Transverse colon (tissue), 4 donors: ENCODE measurements at regions not wholly inside any gene's neighbourhood (a gene's known extent, or its start where the extent isn't known, plus 50 kb on each side); places are given as distances from the start of the nearest gene placed in this dataset.

Experiments used
- DNase-seq: peaks from one replicate; pipeline ENCODE4 v3.0.0-alpha.2; 2019
- H3K27ac ChIP-seq, 4 donors: fragments of 200-600 bp; sonication (generic); 2 replicates each; pipeline ENCODE4 v1.5.1; 2016 to 2018; ENCODE audit warnings: inconsistent platforms in 4 of 4
- H3K27me3 ChIP-seq: fragments of 200-600 bp; sonication (generic); 2 replicates; pipeline ENCODE4 v1.5.1; 2017; ENCODE audit warnings: inconsistent platforms
- H3K36me3 ChIP-seq, 4 donors: fragments of 200-600 bp; sonication (generic); 2 replicates each; pipeline ENCODE4 v1.5.1; 2017 to 2019; ENCODE audit warnings: inconsistent platforms in 4 of 4
- H3K4me1 ChIP-seq, 4 donors: fragments of 200-600 bp; sonication (generic); 2 replicates each; pipeline ENCODE4 v1.5.1; 2017 to 2020; ENCODE audit warnings: inconsistent platforms in 4 of 4
- H3K4me3 ChIP-seq, 4 donors: fragments of 200-600 bp; sonication (generic); 1 replicate in 1 of 4; 2 replicates in 3 of 4; pipeline versions ENCODE4 v1.5.1 to v1.6.1; 2017 to 2019; ENCODE audit warnings: inconsistent platforms in 4 of 4
- H3K9me3 ChIP-seq, 2 donors: fragments of 200-600 bp; sonication (generic); 2 replicates each; pipeline ENCODE4 v1.5.1; 2017 to 2019; ENCODE audit warnings: inconsistent platforms in 2 of 2
- CTCF ChIP-seq, 5 experiments: fragments of 200-600 bp in 3 of 5; fragments of 450-650 bp in 2 of 5; sonication (generic) in 3 of 5; IDR thresholded peaks; 1 replicate in 2 of 5; 2 replicates in 3 of 5; pipeline ENCODE4 v1.5.1; 2016 to 2017; ENCODE audit warnings: antibody characterized with exemption in 5 of 5, inconsistent platforms in 3 of 5, mild to moderate bottlenecking in 2 of 5, moderate library complexity in 1 of 5
- EP300 ChIP-seq: sonication (generic); formaldehyde crosslinking; IDR thresholded peaks from one replicate; pipeline ENCODE4 v1.6.1; 2017; ENCODE audit warnings: antibody characterized with exemption, low read depth
- POLR2A ChIP-seq: fragments of 450-650 bp; IDR thresholded peaks from one replicate; pipeline ENCODE4 v1.6.1; 2016; ENCODE audit warnings: antibody characterized with exemption, mild to moderate bottlenecking, moderate library complexity
- POLR2AphosphoS5 ChIP-seq, 3 donors: sonication (generic); formaldehyde crosslinking; IDR thresholded peaks; one replicate each; pipeline ENCODE4 v1.6.1; 2016; ENCODE audit warnings: antibody characterized with exemption in 3 of 3
- WGBS, 2 donors: methylation state at CpG; one replicate each; pipeline ENCODE4 v1.1.5; 2018; ENCODE audit warnings: low coverage in 1 of 2; 5-methylcytosine and 5-hydroxymethylcytosine counted together
- in situ Hi-C, 4 donors: fragments of 200-750 bp; cut with MboI; loops; one replicate each; pipeline versions ENCODE4 v1.15.0 to v1.15.1; 2017; ENCODE audit warnings: low sequenced_read_pairs in 3 of 4, low pct_ligation_motif_present in 1 of 4, low pct_unique_long_range_greater_than_20kb in 1 of 4
- intact Hi-C: fragments of 100-400 bp; cut with DNase I; formaldehyde crosslinking; loops from one replicate; pipeline ENCODE4 v1.15.1; 2023; ENCODE audit warnings: low total_unique reads

- no peak overlapping the region for H3K27ac ChIP-seq
- intact Hi-C loops (no loop called here), in situ Hi-C loops (no loop called here)
- no peak for DNase-seq
- no peaks in the 10 kb centered on the region for H3K4me1 ChIP-seq
- WGBS, 2 donors: 91 to 94% methylated on average over 5 to 18 of the region's 18 CpGs
- H3K4me3 ChIP-seq: no peak overlapping the region
- H3K36me3 ChIP-seq: no peaks in the 10 kb centered on the region
- no peaks in the 10 kb centered on the region for H3K9me3 ChIP-seq
- TF ChIP-seq POLR2A (no peak), CTCF (IDR thresholded peaks at IDR 0.05) (no peak), EP300 (no peak), POLR2AphosphoS5 (IDR thresholded peaks at IDR 0.05) (no peak)
- no peaks in the 10 kb centered on the region for H3K27me3 ChIP-seq
These were observed 168.4 kb downstream of the VEGFA start for GRCh38 chr6:43938178-43939105.

- Histone ChIP-seq H3K36me3 (no peaks in the 10 kb centered on the region), H3K9me3 (no peaks in the 10 kb centered on the region), H3K27ac (no peak overlapping the region), H3K4me3 (no peak overlapping the region), H3K27me3 (no peaks in the 10 kb centered on the region), H3K4me1 (peaks cover 0 to 8% (median 0%) of the 10 kb centered on the region in 4 donors)
- in situ Hi-C loops (no loop called here), intact Hi-C loops (no loop called here)
- no peak for DNase-seq
- WGBS, 2 donors: 84% methylated on average over 7 of the region's 7 CpGs; no CpG with 5 or more reads in 1 of the 2 donors
- TF ChIP-seq POLR2AphosphoS5 (IDR thresholded peaks at IDR 0.05): no peak
- no peak for TF ChIP-seq CTCF (IDR thresholded peaks at IDR 0.05)
- no peak for TF ChIP-seq EP300
These were observed 167.5 kb downstream of the VEGFA start for GRCh38 chr6:43937236-43938177.

GRCh38 chr6:43936476-43936875 lies 166.5 kb downstream of the VEGFA start:
- intact Hi-C loops (no loop called here), in situ Hi-C loops (no loop called here)
- WGBS, 2 donors: 83 to 85% methylated on average over 2 to 9 of the region's 9 CpGs
- H3K4me1 ChIP-seq: peaks cover 0 to 9% (median 0%) of the 10 kb centered on the region in 4 donors
- no peaks in the 10 kb centered on the region for H3K9me3 ChIP-seq
- H3K36me3 ChIP-seq: no peaks in the 10 kb centered on the region
- DNase-seq: no peak
- TF ChIP-seq CTCF (IDR thresholded peaks at IDR 0.05): no peak
- TF ChIP-seq POLR2AphosphoS5 (IDR thresholded peaks at IDR 0.05): no peak
- no peak for TF ChIP-seq POLR2A
- no peak for TF ChIP-seq EP300
- H3K27me3 ChIP-seq: no peaks in the 10 kb centered on the region
- H3K4me3 ChIP-seq: no peak overlapping the region
- H3K27ac ChIP-seq: no peak overlapping the region

- WGBS, 2 donors: 67 to 83% methylated on average over 3 to 4 of the region's 4 CpGs
- intact Hi-C loops (no loop called here), in situ Hi-C loops (no loop called here)
- Histone ChIP-seq H3K9me3 (no peaks in the 10 kb centered on the region), H3K27me3 (no peaks in the 10 kb centered on the region), H3K4me3 (no peak overlapping the region), H3K27ac (no peak overlapping the region), H3K4me1 (peaks cover 0 to 9% (median 0%) of the 10 kb centered on the region in 4 donors), H3K36me3 (no peaks in the 10 kb centered on the region)
- TF ChIP-seq POLR2A: no peak
- no peak for TF ChIP-seq EP300
- DNase-seq: no peak
These were observed 166.0 kb downstream of the VEGFA start for GRCh38 chr6:43935921-43936439.
